Central memory CD8-positive, alpha-beta T cell (primary cell): ENCODE measurements at regions not wholly inside any gene's neighbourhood (a gene's known extent, or its start where the extent isn't known, plus 50 kb on each side); places are given as distances from the start of the nearest gene placed in this dataset.
A peak's percentile ranks its signal among the peaks of the same experiment; 100 is the strongest.

ENCODE experiments used
- ATAC-seq: fragments of 150-1000 bp; cut with Tn5 transposase; replicated peaks from 2 replicates; pipeline ENCODE4 v1.10.0; 2022; ENCODE audit warnings: mild to moderate bottlenecking, moderate FRiP score, moderate number of reproducible peaks; ENCODE audit not compliant: poor library complexity, severe bottlenecking; ENCODE audit errors: extremely low read depth
- DNase-seq, 2 donors: peaks; one replicate each; pipeline ENCODE4 v3.0.0; 2021; ENCODE audit warnings: low spot score in 2 of 2
- H3K27ac Mint-ChIP-seq: one replicate; pipeline ENCODE4 v1.8.0; 2022; ENCODE audit warnings: low read depth, mild to moderate bottlenecking, moderate library complexity, mixed read lengths
- H3K27me3 Mint-ChIP-seq: one replicate; pipeline ENCODE4 v1.8.0; 2022; ENCODE audit warnings: mixed read lengths
- H3K36me3 Mint-ChIP-seq: one replicate; pipeline ENCODE4 v1.8.0; 2022; ENCODE audit warnings: mild to moderate bottlenecking, moderate library complexity, mixed read lengths; ENCODE audit not compliant: insufficient read depth
- H3K4me1 Mint-ChIP-seq: one replicate; pipeline ENCODE4 v1.8.0; 2022; ENCODE audit warnings: mixed read lengths
- H3K4me3 Mint-ChIP-seq: one replicate; pipeline ENCODE4 v1.8.0; 2022; ENCODE audit warnings: mild to moderate bottlenecking, moderate library complexity, mixed read lengths
- H3K9me3 Mint-ChIP-seq: one replicate; pipeline ENCODE4 v1.8.0; 2022; ENCODE audit warnings: mixed read lengths

DNA sequence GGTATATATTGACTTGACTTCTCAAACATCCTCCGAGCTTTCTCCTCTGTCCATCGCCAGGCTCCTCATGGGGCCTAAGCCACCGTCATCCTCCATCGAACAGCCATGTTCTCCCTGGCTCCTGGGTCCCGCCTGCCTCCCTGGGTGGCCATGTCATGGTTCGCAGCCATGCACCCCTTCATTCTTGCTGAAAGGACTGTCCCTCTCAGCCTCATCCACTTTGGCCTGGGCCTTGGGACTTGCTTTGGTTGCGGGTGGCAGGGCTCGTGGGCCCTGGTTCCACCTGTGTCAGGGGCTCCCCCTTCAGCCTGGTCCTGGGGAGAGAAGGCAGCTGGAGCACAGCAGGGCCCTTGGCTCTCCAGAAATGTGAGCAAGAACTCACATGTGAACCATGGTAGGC, 183.8 kb downstream of the KATNAL1 start:
- H3K36me3 Mint-ChIP-seq: peaks cover 2% of the 10 kb centered on the region
- H3K4me1 Mint-ChIP-seq: peaks cover 39% of the 10 kb centered on the region
- peak overlapping the region; percentile 42 for H3K27ac Mint-ChIP-seq
- ATAC-seq: no peak
- no peaks in the 10 kb centered on the region for H3K9me3 Mint-ChIP-seq
- H3K27me3 Mint-ChIP-seq: no peaks in the 10 kb centered on the region
- DNase-seq: no peak
- H3K4me3 Mint-ChIP-seq: no peak overlapping the region

DNA sequence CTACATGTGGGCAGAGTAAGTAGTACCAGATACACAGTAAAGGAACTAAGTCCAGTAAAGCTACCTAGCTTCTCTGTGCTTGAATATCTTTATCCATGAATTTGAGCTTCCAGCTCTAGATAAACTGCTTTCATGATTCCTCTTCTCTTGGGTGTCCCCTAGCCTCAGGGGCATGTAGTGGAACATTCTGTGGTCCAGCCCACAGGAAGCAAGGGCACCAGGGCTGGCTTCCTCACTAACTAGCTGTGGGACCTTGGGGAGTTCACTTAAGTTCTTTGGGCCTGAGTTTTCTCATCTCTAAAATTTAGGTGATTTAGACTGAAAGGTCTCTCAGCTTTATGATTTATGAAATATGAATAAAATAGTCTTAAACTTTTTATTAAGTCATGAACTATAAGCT, 185.7 kb downstream of the KATNAL1 start:
- Mint-ChIP-seq H3K4me1 (peaks cover 32% of the 10 kb centered on the region), H3K27ac (no peak overlapping the region), H3K27me3 (no peaks in the 10 kb centered on the region), H3K9me3 (no peaks in the 10 kb centered on the region), H3K36me3 (peaks cover 3% of the 10 kb centered on the region), H3K4me3 (no peak overlapping the region)
- DNase-seq (no peak), ATAC-seq (no peak)

- Mint-ChIP-seq H3K27me3 (no peaks in the 10 kb centered on the region), H3K4me3 (no peak overlapping the region), H3K4me1 (peaks cover 32% of the 10 kb centered on the region), H3K36me3 (peaks cover 3% of the 10 kb centered on the region), H3K27ac (no peak overlapping the region), H3K9me3 (no peaks in the 10 kb centered on the region)
- DNase-seq: no peak
- no peak for ATAC-seq
Measured at GRCh38 chr13:30121244-30121643, 186.1 kb downstream of the KATNAL1 start.

- no peak for ATAC-seq
- no peak overlapping the region for H3K4me3 Mint-ChIP-seq
- peaks cover 3% of the 10 kb centered on the region for H3K36me3 Mint-ChIP-seq
Measured at GRCh38 chr13:30120133-30120822, 187.1 kb downstream of the KATNAL1 start.

DNA sequence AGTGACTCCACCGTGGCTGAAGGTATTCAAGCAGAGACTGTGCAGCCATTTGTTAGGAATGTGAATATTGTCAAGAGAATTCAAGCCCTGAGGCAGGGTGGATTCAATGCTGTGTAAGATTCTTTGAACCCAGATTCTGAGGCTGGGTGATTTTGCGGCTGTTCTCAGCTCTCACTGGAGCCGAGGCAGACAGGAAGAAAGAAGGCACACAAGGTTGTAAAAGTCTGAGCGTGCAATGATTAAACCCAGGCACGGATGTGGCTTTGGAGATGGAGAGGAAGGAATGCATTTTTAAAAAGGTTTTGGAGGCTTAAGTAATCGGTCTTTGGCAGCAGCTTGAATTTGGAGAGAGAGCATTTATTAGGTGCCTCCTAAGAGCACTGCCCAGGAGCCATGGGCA, 187.9 kb downstream of the KATNAL1 start:
- H3K4me3 Mint-ChIP-seq: peak overlapping the region; percentile 0
- no peak for DNase-seq
- H3K9me3 Mint-ChIP-seq: no peaks in the 10 kb centered on the region
- peak; percentile 41 for ATAC-seq
- H3K4me1 Mint-ChIP-seq: peaks cover 37% of the 10 kb centered on the region
- no peaks in the 10 kb centered on the region for H3K27me3 Mint-ChIP-seq
- H3K36me3 Mint-ChIP-seq: peaks cover 3% of the 10 kb centered on the region
- peak overlapping the region; percentile 8 for H3K27ac Mint-ChIP-seq

More at GRCh38 chr13:30120133-30120822, 187.1 kb downstream of the KATNAL1 start:
- Mint-ChIP-seq H3K27ac (no peak overlapping the region), H3K27me3 (no peaks in the 10 kb centered on the region), H3K9me3 (no peaks in the 10 kb centered on the region), H3K4me1 (peaks cover 33% of the 10 kb centered on the region)
- no peak for DNase-seq

GRCh38 chr13:30116379-30116778, 191.0 kb downstream of the KATNAL1 start:
- no peak overlapping the region for H3K4me3 Mint-ChIP-seq
- no peaks in the 10 kb centered on the region for H3K9me3 Mint-ChIP-seq
- peaks cover 1% of the 10 kb centered on the region for H3K36me3 Mint-ChIP-seq
- no peak overlapping the region for H3K27ac Mint-ChIP-seq
- DNase-seq (no peak), ATAC-seq (no peak)
- peaks cover 43% of the 10 kb centered on the region for H3K4me1 Mint-ChIP-seq
- no peaks in the 10 kb centered on the region for H3K27me3 Mint-ChIP-seq

- Mint-ChIP-seq H3K27me3 (no peaks in the 10 kb centered on the region), H3K4me1 (peaks cover 34% of the 10 kb centered on the region), H3K9me3 (no peaks in the 10 kb centered on the region), H3K27ac (peak overlapping the region; percentile 73), H3K4me3 (peak overlapping the region; percentile 78), H3K36me3 (peaks cover 1% of the 10 kb centered on the region)
- no peak for DNase-seq
- ATAC-seq: no peak
Measured at GRCh38 chr13:30115257-30115600, 192.1 kb downstream of the KATNAL1 start.

DNA sequence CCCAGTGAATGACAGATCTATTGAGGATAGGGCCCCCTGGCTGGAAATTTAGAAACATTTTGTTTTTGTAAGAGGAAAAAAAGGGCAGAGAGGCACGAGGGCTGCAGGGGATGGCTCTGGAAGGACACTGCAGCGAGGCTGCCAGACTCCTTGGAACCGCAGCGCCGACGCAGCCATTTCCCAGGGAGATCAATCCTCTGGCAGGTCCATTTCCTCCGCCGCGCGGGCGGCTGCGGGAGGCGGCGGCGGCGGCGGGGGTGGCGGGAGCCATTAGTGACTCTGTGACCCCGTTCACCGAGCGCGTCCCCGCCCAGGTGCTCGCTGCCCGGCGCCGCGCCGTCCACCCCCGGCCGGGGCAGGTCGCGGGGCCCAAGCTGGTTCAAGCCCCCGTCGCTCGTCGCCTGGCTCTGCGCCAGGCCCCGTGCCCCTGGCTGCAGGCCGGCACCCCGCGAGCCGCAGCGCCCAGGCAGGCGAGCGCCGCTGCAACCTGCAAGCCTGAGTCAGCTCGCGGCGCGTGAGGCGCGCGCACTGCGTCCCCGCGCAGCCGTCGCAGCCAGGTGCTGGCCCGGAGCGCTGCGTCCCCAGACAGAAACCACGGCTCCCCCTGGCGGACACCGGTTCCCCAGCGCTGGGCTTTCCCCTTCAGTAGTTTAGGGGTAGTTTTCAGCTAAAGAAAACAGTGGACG, 192.6 kb downstream of the KATNAL1 start:
- Mint-ChIP-seq H3K36me3 (peaks cover 1% of the 10 kb centered on the region), H3K4me1 (peaks cover 29% of the 10 kb centered on the region), H3K27me3 (no peaks in the 10 kb centered on the region), H3K27ac (peak overlapping the region; percentile 73), H3K9me3 (no peaks in the 10 kb centered on the region), H3K4me3 (peak overlapping the region; percentile 78)
- peak; percentile 92 for ATAC-seq
- peak; percentile 88 to 95 for DNase-seq

DNA sequence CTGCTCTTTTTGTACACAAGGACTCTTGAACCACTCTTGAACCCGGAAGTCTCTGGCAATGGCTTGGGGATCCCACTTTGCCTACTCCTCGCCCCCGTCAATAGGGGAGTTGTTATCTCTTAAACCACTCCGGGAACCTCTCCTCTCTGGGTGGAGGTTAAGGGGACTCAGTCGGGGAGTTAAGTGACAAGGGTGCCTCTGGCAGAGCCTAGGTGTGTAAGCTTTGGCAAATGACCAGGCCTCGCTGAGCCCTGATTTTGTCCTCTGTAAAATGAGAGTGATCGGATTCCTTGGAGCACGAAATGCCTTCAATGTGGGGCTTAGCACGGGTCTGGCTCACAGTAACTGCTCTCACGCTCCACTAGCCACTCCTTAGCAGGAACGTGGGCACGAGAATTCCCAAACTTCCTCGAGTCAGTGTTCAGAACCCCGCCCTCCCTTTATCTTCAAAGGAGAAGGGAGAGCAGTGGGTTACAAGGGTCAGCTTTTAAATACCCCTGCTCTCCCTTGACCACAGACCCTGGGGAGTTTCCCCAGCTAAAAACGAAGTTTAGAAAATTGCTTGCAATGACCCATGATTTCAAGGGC, 193.3 kb downstream of the KATNAL1 start:
- peaks cover 23% of the 10 kb centered on the region for H3K4me1 Mint-ChIP-seq
- H3K27ac Mint-ChIP-seq: no peak overlapping the region
- H3K9me3 Mint-ChIP-seq: no peaks in the 10 kb centered on the region
- peaks cover 3% of the 10 kb centered on the region for H3K36me3 Mint-ChIP-seq
- H3K4me3 Mint-ChIP-seq: peak overlapping the region; percentile 78
- DNase-seq (no peak), ATAC-seq (no peak)
- no peaks in the 10 kb centered on the region for H3K27me3 Mint-ChIP-seq

- Mint-ChIP-seq H3K27me3 (no peaks in the 10 kb centered on the region), H3K4me3 (peak overlapping the region; percentile 78), H3K36me3 (peaks cover 3% of the 10 kb centered on the region)
Measured at GRCh38 chr13:30113551-30113950, 193.8 kb downstream of the KATNAL1 start.

GRCh38 chr13:30112602-30113435, 194.5 kb downstream of the KATNAL1 start:
- Mint-ChIP-seq H3K27me3 (no peaks in the 10 kb centered on the region), H3K4me1 (peaks cover 21% of the 10 kb centered on the region), H3K27ac (peak overlapping the region; percentile 29), H3K4me3 (peak overlapping the region; percentile 78), H3K36me3 (peaks cover 3% of the 10 kb centered on the region), H3K9me3 (no peaks in the 10 kb centered on the region)
- DNase-seq (peak; percentile 62), ATAC-seq (peak; percentile 52)

More at GRCh38 chr13:30113551-30113950, 193.8 kb downstream of the KATNAL1 start:
- DNase-seq (no peak), ATAC-seq (no peak)
- Mint-ChIP-seq H3K4me1 (peaks cover 21% of the 10 kb centered on the region), H3K9me3 (no peaks in the 10 kb centered on the region), H3K27ac (no peak overlapping the region)

DNA sequence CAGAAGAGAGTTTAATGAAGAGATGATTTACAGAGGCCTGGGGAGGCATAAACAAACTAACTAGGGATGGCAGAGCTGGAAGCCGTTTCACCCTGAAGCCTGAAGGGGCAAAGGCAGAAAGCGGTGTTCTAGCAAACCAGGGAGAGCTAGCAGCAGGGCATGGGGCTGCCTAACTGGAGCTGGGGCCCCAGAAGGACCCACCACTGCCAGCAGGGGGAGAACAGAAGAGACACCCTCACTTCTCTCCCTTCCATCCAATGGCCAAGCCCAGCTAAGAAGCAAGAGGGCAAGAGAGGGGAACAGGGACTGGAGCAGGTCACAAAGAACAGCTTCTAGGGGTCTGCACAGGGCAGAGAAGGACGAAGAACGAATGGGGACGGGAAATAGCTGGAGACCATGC, 195.5 kb downstream of the KATNAL1 start:
- Mint-ChIP-seq H3K36me3 (peaks cover 2% of the 10 kb centered on the region), H3K4me1 (peaks cover 21% of the 10 kb centered on the region), H3K9me3 (no peaks in the 10 kb centered on the region), H3K27ac (no peak overlapping the region), H3K4me3 (peak overlapping the region; percentile 25), H3K27me3 (no peaks in the 10 kb centered on the region)
- DNase-seq (no peak), ATAC-seq (no peak)
